ENCODE measurements at regions not wholly inside any gene's neighbourhood (a gene's known extent, or its start where the extent isn't known, plus 50 kb on each side); places are given as distances from the start of the nearest gene placed in this dataset.

DNA sequence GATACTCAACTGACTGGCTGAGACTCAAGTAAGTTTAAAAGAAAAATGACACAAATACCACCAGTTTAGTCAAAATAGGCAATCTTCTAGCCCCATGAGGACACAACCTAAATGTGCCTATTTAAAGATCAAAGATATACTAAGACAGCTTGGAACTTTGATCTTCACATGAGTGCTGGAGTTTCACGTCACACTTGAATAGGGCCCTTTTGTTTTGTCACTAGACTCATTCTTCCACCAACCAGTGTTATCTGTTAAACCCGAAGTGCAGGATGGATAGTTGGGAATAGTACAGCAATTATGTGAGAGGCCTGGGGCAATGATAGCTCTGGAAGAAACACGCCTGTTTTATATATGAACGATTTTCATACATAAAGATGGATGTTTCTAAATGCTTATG is 792.8 kb upstream of the NUDT12 start:
- no peak for ATAC-seq
- TF ChIP-seq ZFP30 (CRISPR knock-in tag; IDR thresholded peaks at IDR 0.05) = no peak
- no peak for TF ChIP-seq SNAI2 (CRISPR knock-in tag; IDR thresholded peaks at IDR 0.05)

DNA sequence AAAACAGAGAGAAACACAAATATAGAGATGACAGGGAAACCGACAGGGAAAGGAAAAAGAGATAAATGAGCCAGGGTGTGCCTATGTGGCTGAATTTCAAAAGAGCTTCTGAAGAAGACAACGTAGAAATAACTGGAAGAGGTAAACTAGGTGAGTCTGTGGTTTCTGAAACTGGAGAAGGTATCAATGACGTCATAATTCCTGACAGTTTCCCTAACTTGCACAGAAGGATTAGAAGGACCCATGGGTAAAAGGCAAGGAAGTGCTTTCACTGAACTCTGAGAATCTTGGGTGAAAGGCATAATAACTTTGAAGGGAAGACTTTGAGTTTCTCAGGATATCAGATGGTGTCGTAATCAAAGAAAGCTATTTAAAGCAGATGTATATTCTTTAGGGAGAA is 790.8 kb upstream of the NUDT12 start:
- TF ChIP-seq SNAI2 (CRISPR knock-in tag; IDR thresholded peaks at IDR 0.05) = no peak
- TF ChIP-seq, protein P1, sequence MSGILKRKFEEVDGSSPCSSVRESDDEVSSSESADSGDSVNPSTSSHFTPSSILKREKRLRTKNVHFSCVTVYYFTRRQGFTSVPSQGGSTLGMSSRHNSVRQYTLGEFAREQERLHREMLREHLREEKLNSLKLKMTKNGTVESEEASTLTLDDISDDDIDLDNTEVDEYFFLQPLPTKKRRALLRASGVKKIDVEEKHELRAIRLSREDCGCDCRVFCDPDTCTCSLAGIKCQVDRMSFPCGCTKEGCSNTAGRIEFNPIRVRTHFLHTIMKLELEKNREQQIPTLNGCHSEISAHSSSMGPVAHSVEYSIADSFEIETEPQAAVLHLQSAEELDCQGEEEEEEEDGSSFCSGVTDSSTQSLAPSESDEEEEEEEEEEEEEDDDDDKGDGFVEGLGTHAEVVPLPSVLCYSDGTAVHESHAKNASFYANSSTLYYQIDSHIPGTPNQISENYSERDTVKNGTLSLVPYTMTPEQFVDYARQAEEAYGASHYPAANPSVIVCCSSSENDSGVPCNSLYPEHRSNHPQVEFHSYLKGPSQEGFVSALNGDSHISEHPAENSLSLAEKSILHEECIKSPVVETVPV (CRISPR knock-in tag; IDR thresholded peaks at IDR 0.05) = no peak
- TF ChIP-seq RARB (CRISPR knock-in tag; IDR thresholded peaks at IDR 0.05) = no peak
- TF ChIP-seq ISL1 (CRISPR knock-in tag; IDR thresholded peaks at IDR 0.05) = no peak
- no peak for TF ChIP-seq OSR1 (CRISPR knock-in tag; IDR thresholded peaks at IDR 0.05)
- TF ChIP-seq ZFP3 (CRISPR knock-in tag; IDR thresholded peaks at IDR 0.05) = no peak
- no peak for TF ChIP-seq ZC3H10 (CRISPR knock-in tag; IDR thresholded peaks at IDR 0.05)
- no peak for TF ChIP-seq PATZ1 (CRISPR knock-in tag; IDR thresholded peaks at IDR 0.05; ENCODE audit: borderline replicate concordance)
- no peak for TF ChIP-seq ZFP30 (CRISPR knock-in tag; IDR thresholded peaks at IDR 0.05)
- no peak for TF ChIP-seq BACH2 (CRISPR knock-in tag; IDR thresholded peaks at IDR 0.05; ENCODE audit: borderline replicate concordance)
- TF ChIP-seq GLIS3 (CRISPR knock-in tag; IDR thresholded peaks at IDR 0.05) = no peak
- TF ChIP-seq PPARA (CRISPR knock-in tag; IDR thresholded peaks at IDR 0.05; ENCODE audit: borderline replicate concordance) = no peak
- TF ChIP-seq TSHZ2 (CRISPR knock-in tag; IDR thresholded peaks at IDR 0.05) = no peak

GRCh38 chr5:104352954-104353353 is 790.4 kb upstream of the NUDT12 start:
- ATAC-seq = no peak
- TF ChIP-seq TOX (CRISPR knock-in tag; IDR thresholded peaks at IDR 0.05; ENCODE audit: borderline replicate concordance) (no peak), RARB (CRISPR knock-in tag; IDR thresholded peaks at IDR 0.05) (no peak), OSR1 (CRISPR knock-in tag; IDR thresholded peaks at IDR 0.05) (no peak), ZNF8 (CRISPR knock-in tag; IDR thresholded peaks at IDR 0.05) (no peak), ISL1 (CRISPR knock-in tag; IDR thresholded peaks at IDR 0.05) (no peak), POU6F1 (CRISPR knock-in tag; IDR thresholded peaks at IDR 0.05; ENCODE audit: borderline replicate concordance, low read depth) (no peak), TSHZ2 (CRISPR knock-in tag; IDR thresholded peaks at IDR 0.05) (no peak), ZC3H10 (CRISPR knock-in tag; IDR thresholded peaks at IDR 0.05) (no peak), PPARA (CRISPR knock-in tag; IDR thresholded peaks at IDR 0.05; ENCODE audit: borderline replicate concordance) (no peak), CREB5 (CRISPR knock-in tag; IDR thresholded peaks at IDR 0.05; ENCODE audit: low read depth) (no peak), TCF4 (CRISPR knock-in tag; IDR thresholded peaks at IDR 0.05; ENCODE audit: borderline replicate concordance) (no peak), SNAI2 (CRISPR knock-in tag; IDR thresholded peaks at IDR 0.05) (no peak), ZNF565 (CRISPR knock-in tag; conservative IDR thresholded peaks at IDR 0.05; ENCODE audit: low read depth) (no peak), ESRRG (CRISPR knock-in tag; IDR thresholded peaks at IDR 0.05) (no peak), ZFP30 (CRISPR knock-in tag; IDR thresholded peaks at IDR 0.05) (no peak)
- TF ChIP-seq, protein P1 (CRISPR knock-in tag; IDR thresholded peaks at IDR 0.05) = no peak

More for the DNA sequence above, 790.8 kb upstream of the NUDT12 start:
- ATAC-seq = no peak
